ENCODE measurements at regions not wholly inside any gene's neighbourhood (a gene's known extent, or its start where the extent isn't known, plus 50 kb on each side); places are given as distances from the start of the nearest gene placed in this dataset.

- ATAC-seq (ENCODE audit: low FRiP score) (no peak), DNase-seq (ENCODE audit: low spot score) (no peak)
- no peak for TF ChIP-seq CTCF (IDR thresholded peaks at IDR 0.05)
Observed at GRCh38 chr13:104671901-104672300, 1605.7 kb upstream of the SLC10A2 start.

- no peak for ATAC-seq (ENCODE audit: low FRiP score)
- TF ChIP-seq CTCF (IDR thresholded peaks at IDR 0.05), result no peak
- no peak for DNase-seq (ENCODE audit: low spot score)
Observed at GRCh38 chr13:104657196-104657595, 1591.0 kb upstream of the SLC10A2 start.

GRCh38 chr13:104650431-104650830 lies 1584.2 kb upstream of the SLC10A2 start:
- DNase-seq (ENCODE audit: low spot score) (no peak), ATAC-seq (ENCODE audit: low FRiP score) (no peak)
- no peak for TF ChIP-seq CTCF (IDR thresholded peaks at IDR 0.05)

- no peak for ATAC-seq (ENCODE audit: low FRiP score)
- DNase-seq (ENCODE audit: low spot score), result no peak
- no peak for TF ChIP-seq CTCF (IDR thresholded peaks at IDR 0.05)
Observed at GRCh38 chr13:104648291-104648690, 1582.1 kb upstream of the SLC10A2 start.

GRCh38 chr13:104645786-104646185 lies 1579.6 kb upstream of the SLC10A2 start:
- no peak for DNase-seq (ENCODE audit: low spot score)
- no peak for ATAC-seq (ENCODE audit: low FRiP score)
- TF ChIP-seq CTCF (IDR thresholded peaks at IDR 0.05), result no peak

- TF ChIP-seq CTCF (IDR thresholded peaks at IDR 0.05), result no peak
- no peak for DNase-seq (ENCODE audit: low spot score)
- ATAC-seq (ENCODE audit: low FRiP score), result no peak
Observed at GRCh38 chr13:104641309-104641708, 1575.1 kb upstream of the SLC10A2 start.

- ATAC-seq (ENCODE audit: low FRiP score) (no peak), DNase-seq (ENCODE audit: low spot score) (no peak)
- TF ChIP-seq CTCF (IDR thresholded peaks at IDR 0.05), result no peak
Observed at GRCh38 chr13:104635879-104636278, 1569.7 kb upstream of the SLC10A2 start.

Measured in omental fat pad (tissue), 3 donors.